K562 (cell line): ENCODE measurements at regions not wholly inside any gene's neighbourhood (a gene's known extent, or its start where the extent isn't known, plus 50 kb on each side); places are given as distances from the start of the nearest gene placed in this dataset.

Experiments used
- ATAC-seq: fragments of 200-7000 bp; cut with Tn5 transposase; 3 replicates; pipeline ENCODE4 v1.9.1; 2020; ENCODE audit warnings: moderate library complexity
- BruUV-seq: library from RNA; stranded (reverse); fragments of 400-500 nt; replicated peaks from 2 replicates; lab custom pipeline; 2021; lab: Mats Ljungman, UMichigan
- CTCF ChIA-PET: fragments of 300-600 bp; formaldehyde crosslinking; extraction: SDS; loops from one replicate; lab custom pipeline; 2021; ENCODE audit warnings: low intra/inter-chr PET ratio; lab: Yijun Ruan, JAX
- POLR2A ChIA-PET: fragments of 300-600, 350-650 bp; sonication (Branson Sonifier 250); formaldehyde crosslinking; extraction: SDS; loops from one replicate; lab custom pipeline; 2021; ENCODE audit warnings: antibody characterized with exemption, inconsistent platforms; lab: Yijun Ruan, JAX
- DNase-seq, 4 experiments: peaks; one replicate each; pipeline versions ENCODE4 v3.0.0 to v3.0.0-alpha.2; 2011 to 2018; ENCODE audit warnings: low spot score in 3 of 4, mixed read lengths in 3 of 4; ENCODE audit errors: extremely low read depth in 1 of 4
- FAIRE-seq: peaks from 2 replicates; lab custom pipeline; 2011; peaks lifted over from hg19 to GRCh38; lab: Jason Lieb, UNC
- H2AFZ ChIP-seq: 2 replicates; pipeline ENCODE4 v1.6.0; 2011; ENCODE audit warnings: low read depth, low read length, control low read depth, inconsistent platforms
- H3K27ac ChIP-seq: fragments of 200-600 bp; 3 replicates; pipeline ENCODE4 v1.8.0; 2011; ENCODE audit warnings: low read depth, mild to moderate bottlenecking, control low read depth, inconsistent platforms, low read length, moderate library complexity, mixed read lengths; ENCODE audit errors: extremely low read depth
- H3K27me3 ChIP-seq, 2 experiments: fragments of 300-600 bp in 1 of 2; 2 replicates in 1 of 2; 3 replicates in 1 of 2; pipeline versions ENCODE4 v1.6.0 to v1.8.0; 2011; ENCODE audit warnings: inconsistent platforms in 2 of 2, low read length in 2 of 2, mild to moderate bottlenecking in 1 of 2, mixed read lengths in 1 of 2, moderate library complexity in 1 of 2; ENCODE audit not compliant: control insufficient read depth in 2 of 2, insufficient read depth in 2 of 2
- H3K36me3 ChIP-seq: fragments of 300-600 bp; 3 replicates; pipeline ENCODE4 v1.8.0; 2011; ENCODE audit warnings: mild to moderate bottlenecking, low read length, inconsistent platforms; ENCODE audit not compliant: control insufficient read depth, insufficient read depth
- H3K4me1 ChIP-seq, 2 experiments: fragments of 200-600 bp in 1 of 2; replicated peaks in 1 of 2; 2 replicates in 1 of 2; 3 replicates in 1 of 2; pipeline versions ENCODE4 v1.5.1 to v1.8.0; 2011; ENCODE audit warnings: inconsistent platforms in 2 of 2, low read length in 2 of 2, mild to moderate bottlenecking in 1 of 2, mixed read lengths in 1 of 2, moderate library complexity in 1 of 2; ENCODE audit not compliant: control insufficient read depth in 2 of 2, insufficient read depth in 2 of 2
- H3K4me2 ChIP-seq: 2 replicates; pipeline ENCODE4 v1.6.1; 2011; ENCODE audit warnings: low read length, control low read depth, inconsistent platforms, mixed read lengths; ENCODE audit not compliant: insufficient read depth
- H3K4me3 ChIP-seq: fragments of 200-600 bp; sonication (generic), shearing (Covaris generic); 2 replicates; pipeline ENCODE4 v1.5.1; 2016; ENCODE audit warnings: control low read depth, inconsistent platforms
- H3K79me2 ChIP-seq: fragments of 200-600 bp; 3 replicates; pipeline ENCODE4 v1.8.0; 2011; ENCODE audit warnings: low read length, inconsistent platforms; ENCODE audit not compliant: control insufficient read depth, insufficient read depth
- H3K9ac ChIP-seq, 2 experiments: 2 replicates each; pipeline versions ENCODE4 v1.6.0 to v1.6.1; 2011; ENCODE audit warnings: low read depth in 2 of 2, low read length in 2 of 2, control low read depth in 1 of 2, inconsistent platforms in 1 of 2, mild to moderate bottlenecking in 1 of 2, mixed read lengths in 1 of 2; ENCODE audit not compliant: insufficient read depth in 1 of 2
- H3K9me1 ChIP-seq: one replicate; pipeline ENCODE4 v1.6.0; 2011; ENCODE audit warnings: inconsistent platforms, mild to moderate bottlenecking, low read length, moderate library complexity; ENCODE audit not compliant: control insufficient read depth, insufficient read depth
- H3K9me3 ChIP-seq: replicated peaks from 2 replicates; pipeline ENCODE4 v1.5.1; 2011; ENCODE audit warnings: low read depth, low read length, inconsistent platforms; ENCODE audit not compliant: control insufficient read depth, insufficient read depth
- H4K20me1 ChIP-seq: replicated peaks from 2 replicates; pipeline ENCODE4 v1.6.1; 2011; ENCODE audit warnings: low read length, inconsistent platforms, mixed read lengths; ENCODE audit not compliant: control insufficient read depth, insufficient read depth
- KDM4B ChIP-seq, 2 experiments: fragments of 450-650 bp in 1 of 2; sonication (generic) in 1 of 2; IDR thresholded peaks; 2 replicates each; pipeline ENCODE4 v1.6.1; 2016 to 2017; ENCODE audit warnings: borderline replicate concordance in 2 of 2, antibody characterized with exemption in 1 of 2, low read depth in 1 of 2, mild to moderate bottlenecking in 1 of 2
- PTRF ChIP-seq: fragments of 450-650 bp; IDR thresholded peaks from 2 replicates; pipeline ENCODE4 v1.6.1; 2016; ENCODE audit warnings: mild to moderate bottlenecking, missing genetic modification characterization, missing compliant biosample characterization
- SREBF1 ChIP-seq: fragments of 150-350 bp; IDR thresholded peaks from 2 replicates; pipeline ENCODE4 v1.6.1; 2014; ENCODE audit warnings: antibody characterized with exemption, low read depth, low read length, borderline replicate concordance
- UBTF ChIP-seq, 2 experiments: IDR thresholded peaks; 2 replicates each; pipeline ENCODE4 v1.6.1; 2012; ENCODE audit warnings: improper control_type of control experiment in 2 of 2, low read depth in 2 of 2, low read length in 2 of 2, borderline replicate concordance in 1 of 2
- ZNF133 ChIP-seq: fragments of 250-450 bp; sonication (Bioruptor Pico); IDR thresholded peaks from 2 replicates; pipeline ENCODE4 v1.4.0; 2020; ENCODE audit warnings: mild to moderate bottlenecking
- ZNF134 ChIP-seq: fragments of 250-450 bp; sonication (Bioruptor Pico); conservative IDR thresholded peaks from 2 replicates; pipeline ENCODE4 v1.4.0; 2020
- ZNF717 ChIP-seq: fragments of 250-450 bp; sonication (Bioruptor Pico); IDR thresholded peaks from 2 replicates; pipeline ENCODE4 v1.5.0; 2021
- WGBS: fragments of 100-300 bp; shearing (Covaris generic); methylation state at CpG from one replicate; pipeline ENCODE4 v1.1.6; 2016; ENCODE audit warnings: low coverage, mixed read lengths; ENCODE audit not compliant: insufficient coverage; ENCODE audit errors: missing lambda C conversion rate; 5-methylcytosine and 5-hydroxymethylcytosine counted together
- in situ Hi-C: fragments of 300-500 bp; cut with MboI; formaldehyde crosslinking; loops from 4 replicates; pipeline ENCODE4 v1.15.0; 2018; ENCODE audit warnings: inconsistent platforms, mixed read lengths
- intact Hi-C: fragments of 100-400 bp; cut with micrococcal nuclease; formaldehyde crosslinking; loops from 2 replicates; pipeline ENCODE4 v1.14.2; 2022

GRCh38 chr12:58413794-58414193 lies 472.4 kb downstream of the ATP23 start:
- ChIA-PET POLR2A (no interaction called here), CTCF (no interaction called here)
- Histone ChIP-seq H4K20me1 (no peaks in the 10 kb centered on the region), H3K9me1 (no peaks in the 10 kb centered on the region), H3K4me3 (no peak overlapping the region), H3K4me1 (no peaks in the 10 kb centered on the region), H3K27me3 (no peaks in the 10 kb centered on the region), H3K36me3 (no peaks in the 10 kb centered on the region), H2AFZ (no peak overlapping the region), H3K27ac (no peak overlapping the region), H3K4me2 (no peak overlapping the region), H3K79me2 (no peaks in the 10 kb centered on the region), H3K9me3 (no peaks in the 10 kb centered on the region), H3K9ac (no peak overlapping the region)
- ATAC-seq (no peak), DNase-seq (no peak), FAIRE-seq (no peak)
- WGBS = 9% methylated on average over 1 of the region's 1 CpG
- BruUV-seq = no TSS peak
- intact Hi-C loops = no loop called here
- TF ChIP-seq PTRF = no peak
- TF ChIP-seq ZNF717 (CRISPR knock-in tag) = no peak
- no peak for TF ChIP-seq UBTF (IDR thresholded peaks at IDR 0.05; ENCODE audit: borderline replicate concordance in 1 of 2, low read depth in 2 of 2, low read length in 2 of 2)
- TF ChIP-seq SREBF1 = no peak
- no peak for TF ChIP-seq ZNF134 (CRISPR knock-in tag)
- no peak for TF ChIP-seq ZNF133 (CRISPR knock-in tag)
- TF ChIP-seq KDM4B (IDR thresholded peaks at IDR 0.05; ENCODE audit: borderline replicate concordance in 2 of 2, low read depth in 1 of 2) = no peak
- in situ Hi-C loops = no loop called here
